Gastrocnemius medialis (tissue), 4 donors: ENCODE measurements at regions not wholly inside any gene's neighbourhood (a gene's known extent, or its start where the extent isn't known, plus 50 kb on each side); places are given as distances from the start of the nearest gene placed in this dataset.

Source experiments
- ATAC-seq, 2 donors: fragments of 150-250 bp; one replicate each; pipeline ENCODE4 v1.9.1; 2016
- DNase-seq, 2 donors: peaks; one replicate each; pipeline ENCODE4 v3.0.0-alpha.2; 2019
- H3K27ac ChIP-seq, 4 donors: fragments of 200-600 bp; sonication (generic); 1 replicate in 1 of 4; 2 replicates in 3 of 4; pipeline ENCODE4 v1.5.1; 2016 to 2018; ENCODE audit warnings: mild to moderate bottlenecking in 2 of 4, moderate library complexity in 1 of 4
- H3K27me3 ChIP-seq, 3 donors: fragments of 200-600 bp; sonication (generic) in 2 of 3; 1 replicate in 1 of 3; 2 replicates in 2 of 3; pipeline versions ENCODE4 v1.5.1 to v1.6.0; 2016 to 2019; ENCODE audit warnings: mild to moderate bottlenecking in 1 of 3, moderate library complexity in 1 of 3
- H3K36me3 ChIP-seq, 2 donors: fragments of 200-600 bp; sonication (generic) in 1 of 2; one replicate each; pipeline ENCODE4 v1.5.1; 2017 to 2018
- H3K4me1 ChIP-seq, 2 donors: fragments of 200-600 bp; sonication (generic) in 1 of 2; one replicate each; pipeline ENCODE4 v1.5.1; 2016 to 2017; ENCODE audit warnings: mild to moderate bottlenecking in 2 of 2
- H3K4me3 ChIP-seq, 4 donors: fragments of 200-600 bp; sonication (generic) in 3 of 4; 1 replicate in 1 of 4; 2 replicates in 3 of 4; pipeline ENCODE4 v1.5.1; 2016 to 2019; ENCODE audit warnings: mild to moderate bottlenecking in 2 of 4
- H3K9me3 ChIP-seq, 3 donors: fragments of 200-600 bp; sonication (generic) in 2 of 3; 1 replicate in 1 of 3; 2 replicates in 2 of 3; pipeline ENCODE4 v1.5.1; 2016 to 2019
- CTCF ChIP-seq, 5 experiments: fragments of 450-650 bp in 3 of 5; fragments of 200-600 bp in 2 of 5; sonication (generic) in 2 of 5; IDR thresholded peaks in 4 of 5; conservative IDR thresholded peaks in 1 of 5; 1 replicate in 4 of 5; 2 replicates in 1 of 5; pipeline ENCODE4 v1.5.1; 2016 to 2019; ENCODE audit warnings: antibody characterized with exemption in 5 of 5, mild to moderate bottlenecking in 3 of 5, moderate library complexity in 3 of 5
- POLR2A ChIP-seq, 2 donors: fragments of 450-650 bp; IDR thresholded peaks; one replicate each; pipeline ENCODE4 v1.6.1; 2017; ENCODE audit warnings: antibody characterized with exemption in 2 of 2, mild to moderate bottlenecking in 2 of 2, moderate library complexity in 2 of 2
- in situ Hi-C, 4 donors: fragments of 200-750 bp; cut with MboI; loops; one replicate each; pipeline versions ENCODE4 v1.15.0 to v1.8.0; 2017; ENCODE audit warnings: low sequenced_read_pairs in 4 of 4
- intact Hi-C: fragments of 100-400 bp; cut with DNase I; formaldehyde crosslinking; loops from one replicate; pipeline ENCODE4 v1.15.1; 2023; ENCODE audit warnings: low total_unique reads

- ATAC-seq: no peak
- no peak for DNase-seq
- H3K36me3 ChIP-seq: no peaks in the 10 kb centered on the region
- no peak overlapping the region for H3K27ac ChIP-seq
- TF ChIP-seq POLR2A (IDR thresholded peaks at IDR 0.05): no peak
- no peak for TF ChIP-seq CTCF (IDR thresholded peaks at IDR 0.05 in 4 of 5, conservative IDR thresholded peaks at IDR 0.05 in 1 of 5)
- no peak overlapping the region for H3K4me3 ChIP-seq
- intact Hi-C loops (no loop called here), in situ Hi-C loops (no loop called here)
- H3K9me3 ChIP-seq: no peaks in the 10 kb centered on the region
- no peaks in the 10 kb centered on the region for H3K27me3 ChIP-seq
- H3K4me1 ChIP-seq: peaks cover 0 to 4% of the 10 kb centered on the region in 2 donors
Measured at GRCh38 chr7:22900101-22900500, 77.5 kb upstream of the TOMM7 start.

GRCh38 chr7:22896917-22897316 is 74.3 kb upstream of the TOMM7 start:
- Histone ChIP-seq H3K27ac (no peak overlapping the region), H3K4me1 (peaks cover 0 to 4% of the 10 kb centered on the region in 2 donors), H3K27me3 (no peaks in the 10 kb centered on the region), H3K36me3 (no peaks in the 10 kb centered on the region), H3K4me3 (no peak overlapping the region), H3K9me3 (no peaks in the 10 kb centered on the region)
- ATAC-seq (no peak), DNase-seq (no peak)
- intact Hi-C loops (no loop called here), in situ Hi-C loops (no loop called here)
- TF ChIP-seq CTCF (IDR thresholded peaks at IDR 0.05 in 4 of 5, conservative IDR thresholded peaks at IDR 0.05 in 1 of 5): no peak

- Histone ChIP-seq H3K27me3 (no peaks in the 10 kb centered on the region), H3K9me3 (no peaks in the 10 kb centered on the region), H3K4me1 (peaks cover 0 to 4% of the 10 kb centered on the region in 2 donors), H3K27ac (no peak overlapping the region), H3K4me3 (no peak overlapping the region), H3K36me3 (no peaks in the 10 kb centered on the region)
- TF ChIP-seq POLR2A (IDR thresholded peaks at IDR 0.05) (no peak), CTCF (IDR thresholded peaks at IDR 0.05 in 4 of 5, conservative IDR thresholded peaks at IDR 0.05 in 1 of 5) (no peak)
- no peak for ATAC-seq
- intact Hi-C loops (no loop called here), in situ Hi-C loops (no loop called here)
- DNase-seq: no peak
Measured at GRCh38 chr7:22895828-22896165, 73.1 kb upstream of the TOMM7 start.

GRCh38 chr7:22895140-22895827 is 72.6 kb upstream of the TOMM7 start:
- in situ Hi-C loops: no loop called here
- Histone ChIP-seq H3K9me3 (no peaks in the 10 kb centered on the region), H3K4me3 (no peak overlapping the region), H3K36me3 (no peaks in the 10 kb centered on the region), H3K27me3 (no peaks in the 10 kb centered on the region), H3K4me1 (peaks cover 0 to 4% of the 10 kb centered on the region in 2 donors), H3K27ac (no peak overlapping the region)
- no peak for TF ChIP-seq CTCF (IDR thresholded peaks at IDR 0.05 in 4 of 5, conservative IDR thresholded peaks at IDR 0.05 in 1 of 5)
- TF ChIP-seq POLR2A (IDR thresholded peaks at IDR 0.05): no peak
- DNase-seq (no peak), ATAC-seq (no peak)
- intact Hi-C loops: no loop called here

- Histone ChIP-seq H3K4me1 (no peaks in the 10 kb centered on the region), H3K27me3 (no peaks in the 10 kb centered on the region), H3K9me3 (no peaks in the 10 kb centered on the region), H3K4me3 (no peak overlapping the region), H3K27ac (no peak overlapping the region), H3K36me3 (no peaks in the 10 kb centered on the region)
- in situ Hi-C loops (no loop called here), intact Hi-C loops (no loop called here)
- DNase-seq (no peak), ATAC-seq (no peak)
- no peak for TF ChIP-seq POLR2A (IDR thresholded peaks at IDR 0.05)
- no peak for TF ChIP-seq CTCF (IDR thresholded peaks at IDR 0.05 in 4 of 5, conservative IDR thresholded peaks at IDR 0.05 in 1 of 5)
Measured at GRCh38 chr7:22894546-22894945, 71.9 kb upstream of the TOMM7 start.
